Karpas-422 (cell line): ENCODE measurements at regions not wholly inside any gene's neighbourhood (a gene's known extent, or its start where the extent isn't known, plus 50 kb on each side); places are given as distances from the start of the nearest gene placed in this dataset.

ENCODE experiments used
- DNase-seq: peaks from one replicate; pipeline ENCODE4 v3.0.0-alpha.2; 2015
- H2AFZ ChIP-seq: fragments of 200-600 bp; sonication (generic); 2 replicates; pipeline ENCODE4 v1.6.1; 2014; ENCODE audit warnings: antibody characterized with exemption, low read length, mixed read lengths
- H3K27ac ChIP-seq: fragments of 200-600 bp; sonication (generic); 2 replicates; pipeline ENCODE4 v1.5.1; 2014; ENCODE audit warnings: mild to moderate bottlenecking, low read length, moderate library complexity
- H3K27me3 ChIP-seq: fragments of 200-600 bp; sonication (generic); 2 replicates; pipeline ENCODE4 v1.6.1; 2014; ENCODE audit warnings: low read length, mixed read lengths
- H3K36me3 ChIP-seq: fragments of 200-600 bp; sonication (generic); 2 replicates; pipeline ENCODE4 v1.6.1; 2014; ENCODE audit warnings: low read length, mixed read lengths; ENCODE audit not compliant: insufficient read depth
- H3K4me1 ChIP-seq: fragments of 200-600 bp; sonication (generic); 2 replicates; pipeline ENCODE4 v1.6.1; 2014; ENCODE audit warnings: mild to moderate bottlenecking, low read length, mixed read lengths
- H3K4me2 ChIP-seq: fragments of 200-600 bp; sonication (generic); 2 replicates; pipeline ENCODE4 v1.6.1; 2014; ENCODE audit warnings: low read length, low read depth, mild to moderate bottlenecking; ENCODE audit not compliant: poor library complexity, severe bottlenecking
- H3K4me3 ChIP-seq: fragments of 200-600 bp; sonication (generic); 2 replicates; pipeline ENCODE4 v1.5.1; 2014; ENCODE audit warnings: mild to moderate bottlenecking, antibody characterized with exemption, low read length, mixed read lengths
- H3K79me2 ChIP-seq: fragments of 200-600 bp; sonication (generic); 2 replicates; pipeline ENCODE4 v1.6.1; 2014; ENCODE audit warnings: mild to moderate bottlenecking, low read length, mixed read lengths
- H3K9ac ChIP-seq: fragments of 200-600 bp; sonication (generic); 2 replicates; pipeline ENCODE4 v1.6.0; 2014; ENCODE audit warnings: low read length
- H3K9me2 ChIP-seq: fragments of 200-600 bp; sonication (generic), shearing (Covaris generic); replicated peaks from 2 replicates; pipeline ENCODE4 v1.6.0; 2014; ENCODE audit warnings: mild to moderate bottlenecking, low read length, moderate library complexity; ENCODE audit not compliant: insufficient read depth
- H3K9me3 ChIP-seq: fragments of 300-700, 200-600 bp; sonication (generic); 2 replicates; pipeline ENCODE4 v1.6.1; 2014; ENCODE audit warnings: low read length, mixed read lengths
- H4K20me1 ChIP-seq: fragments of 200-600 bp; sonication (generic); 2 replicates; pipeline ENCODE4 v1.6.1; 2014; ENCODE audit warnings: mild to moderate bottlenecking, antibody characterized with exemption, low read length, low read depth; ENCODE audit not compliant: insufficient read depth

DNA sequence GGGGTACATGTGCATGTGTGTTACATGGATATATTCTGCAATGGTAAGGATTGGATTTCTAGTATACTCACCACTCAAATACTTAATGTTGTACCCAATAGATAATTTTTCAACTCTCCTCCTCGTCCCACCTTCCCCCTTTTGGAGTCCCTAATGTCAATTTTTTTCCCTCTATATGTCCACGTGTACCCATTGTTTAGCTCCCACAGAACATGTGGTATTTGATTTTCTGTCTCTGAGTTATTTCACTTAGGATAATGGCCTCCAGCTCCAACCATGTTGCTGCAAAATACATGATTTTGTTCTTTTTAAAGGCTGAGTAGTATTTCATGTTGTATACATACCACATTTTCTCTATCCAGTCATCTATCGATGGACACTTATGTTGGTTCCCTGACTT, 97.2 kb upstream of the TMTC1 start:
- Histone ChIP-seq H3K4me2 (no peak overlapping the region), H3K9me2 (no peaks in the 10 kb centered on the region), H3K27ac (no peak overlapping the region), H3K9me3 (no peaks in the 10 kb centered on the region), H3K27me3 (no peaks in the 10 kb centered on the region), H3K79me2 (no peaks in the 10 kb centered on the region), H2AFZ (no peak overlapping the region), H3K4me1 (no peaks in the 10 kb centered on the region), H3K9ac (no peak overlapping the region), H3K4me3 (no peak overlapping the region), H4K20me1 (no peaks in the 10 kb centered on the region), H3K36me3 (no peaks in the 10 kb centered on the region)
- DNase-seq, result no peak

DNA sequence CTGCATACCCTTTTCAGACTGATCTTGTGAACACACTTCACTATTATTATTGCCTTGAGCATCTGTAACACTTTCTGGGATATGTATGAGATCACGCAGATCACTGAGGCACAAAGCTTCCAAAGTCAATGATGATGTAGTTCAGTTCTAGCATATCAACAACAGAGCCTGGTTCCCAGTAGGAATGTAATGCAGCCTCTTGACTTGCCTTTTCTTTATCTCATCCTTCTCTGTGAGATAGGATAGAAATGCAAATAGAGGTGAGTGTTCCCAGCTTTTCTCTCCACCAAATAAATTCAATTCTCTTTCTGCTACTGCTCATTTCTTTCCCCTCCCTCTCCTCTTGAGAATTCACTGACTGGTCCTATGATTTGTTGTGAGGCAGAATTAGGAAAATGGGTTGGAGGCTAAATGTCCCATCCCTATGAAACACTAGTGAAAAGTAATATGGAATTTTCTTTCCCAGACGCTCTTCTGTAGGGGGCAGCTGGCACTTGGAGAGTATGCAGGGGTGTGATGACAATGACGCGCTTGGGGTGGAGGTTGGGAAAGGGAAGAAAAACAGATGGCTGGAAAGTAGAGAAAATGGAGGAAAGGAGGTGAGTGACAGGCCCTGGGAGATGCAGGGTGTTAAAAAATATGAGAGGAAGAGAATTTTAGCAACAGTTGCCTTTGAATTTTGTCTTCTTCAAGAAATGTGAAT, 96.0 kb upstream of the TMTC1 start:
- Histone ChIP-seq H3K27ac (no peak overlapping the region), H2AFZ (no peak overlapping the region), H3K79me2 (no peaks in the 10 kb centered on the region), H3K27me3 (no peaks in the 10 kb centered on the region), H3K9me2 (no peaks in the 10 kb centered on the region), H3K4me3 (no peak overlapping the region), H3K9ac (no peak overlapping the region), H3K36me3 (no peaks in the 10 kb centered on the region), H3K4me1 (no peaks in the 10 kb centered on the region), H3K4me2 (no peak overlapping the region), H4K20me1 (no peaks in the 10 kb centered on the region), H3K9me3 (no peaks in the 10 kb centered on the region)
- DNase-seq, result no peak

GRCh38 chr12:29869946-29870345, 86.2 kb upstream of the TMTC1 start:
- Histone ChIP-seq H3K27ac (no peak overlapping the region), H3K4me2 (no peak overlapping the region), H3K9me2 (no peaks in the 10 kb centered on the region), H3K9ac (no peak overlapping the region), H3K9me3 (no peaks in the 10 kb centered on the region), H3K4me1 (no peaks in the 10 kb centered on the region), H4K20me1 (no peaks in the 10 kb centered on the region), H3K36me3 (no peaks in the 10 kb centered on the region), H2AFZ (no peak overlapping the region), H3K79me2 (no peaks in the 10 kb centered on the region), H3K27me3 (no peaks in the 10 kb centered on the region), H3K4me3 (no peak overlapping the region)
- no peak for DNase-seq

- Histone ChIP-seq H3K36me3 (no peaks in the 10 kb centered on the region), H3K79me2 (no peaks in the 10 kb centered on the region), H3K9me3 (no peaks in the 10 kb centered on the region), H4K20me1 (no peaks in the 10 kb centered on the region), H3K4me2 (no peak overlapping the region), H3K9ac (no peak overlapping the region), H2AFZ (0 out of 2 replicates have a peak overlapping the region, but pooled peaks have one; percentile 36), H3K27me3 (no peaks in the 10 kb centered on the region), H3K9me2 (no peaks in the 10 kb centered on the region), H3K4me3 (no peak overlapping the region), H3K4me1 (no peaks in the 10 kb centered on the region), H3K27ac (no peak overlapping the region)
- DNase-seq, result no peak
Measured at GRCh38 chr12:29867823-29868222, 84.1 kb upstream of the TMTC1 start.

DNA sequence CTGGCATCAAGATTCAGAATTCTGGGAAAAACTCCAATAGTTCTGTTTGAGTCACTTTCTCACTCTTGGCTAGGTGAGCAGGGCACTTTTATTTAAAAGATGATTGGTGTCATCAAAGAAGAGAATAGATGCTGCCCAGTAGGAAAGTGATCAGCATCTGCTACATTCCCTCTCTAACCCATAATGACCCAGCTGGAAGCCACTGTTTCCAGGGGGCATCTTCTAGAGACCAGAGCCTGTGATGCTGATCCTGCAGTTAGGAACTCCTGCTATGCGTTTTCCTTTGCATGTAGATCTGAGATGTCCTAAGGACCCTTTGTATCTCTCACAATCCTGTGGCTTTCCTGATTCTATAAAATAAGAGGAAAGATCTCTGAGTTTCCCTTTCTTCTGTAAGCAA, 79.9 kb upstream of the TMTC1 start:
- Histone ChIP-seq H3K27me3 (no peaks in the 10 kb centered on the region), H3K79me2 (no peaks in the 10 kb centered on the region), H3K9me3 (no peaks in the 10 kb centered on the region), H3K4me1 (no peaks in the 10 kb centered on the region), H3K4me3 (no peak overlapping the region), H3K36me3 (no peaks in the 10 kb centered on the region), H3K27ac (no peak overlapping the region), H2AFZ (no peak overlapping the region), H3K9me2 (no peaks in the 10 kb centered on the region), H3K9ac (no peak overlapping the region), H4K20me1 (no peaks in the 10 kb centered on the region), H3K4me2 (no peak overlapping the region)
- DNase-seq, result no peak

DNA sequence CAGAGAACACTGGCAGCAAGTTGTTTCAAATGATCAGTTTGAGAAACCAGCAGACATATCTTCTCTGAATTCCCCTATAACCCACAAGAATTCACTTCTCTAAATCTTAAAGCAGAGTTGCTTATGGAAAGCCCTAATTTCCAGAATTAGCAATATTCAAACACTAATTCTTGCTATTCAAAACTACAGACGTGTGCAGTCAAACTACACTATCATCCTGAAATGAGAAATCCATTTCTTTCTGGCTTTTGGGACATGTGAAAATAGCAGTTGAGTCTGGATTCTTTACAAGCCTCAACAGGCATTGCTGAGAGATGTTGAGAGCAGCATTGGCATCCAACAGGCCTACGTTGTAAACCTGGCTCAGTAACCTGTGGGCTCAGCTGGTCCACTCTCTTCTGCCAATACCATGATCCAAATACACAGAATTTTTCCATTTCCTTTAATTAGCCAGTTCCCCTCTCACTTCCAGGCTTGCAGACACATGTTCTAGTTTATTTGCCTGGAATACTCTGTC, 74.6 kb upstream of the TMTC1 start:
- H3K9ac ChIP-seq, result no peak overlapping the region
- H3K9me3 ChIP-seq, result no peaks in the 10 kb centered on the region
- no peaks in the 10 kb centered on the region for H3K4me1 ChIP-seq
- no peak for DNase-seq
- H3K79me2 ChIP-seq, result no peaks in the 10 kb centered on the region
- no peak overlapping the region for H3K4me3 ChIP-seq
- H2AFZ ChIP-seq, result no peak overlapping the region
- no peaks in the 10 kb centered on the region for H3K36me3 ChIP-seq
- H3K9me2 ChIP-seq, result no peaks in the 10 kb centered on the region
- H3K4me2 ChIP-seq, result no peak overlapping the region
- H3K27ac ChIP-seq, result no peak overlapping the region
- H4K20me1 ChIP-seq, result no peaks in the 10 kb centered on the region
- H3K27me3 ChIP-seq, result no peaks in the 10 kb centered on the region

GRCh38 chr12:29847246-29847645, 63.5 kb upstream of the TMTC1 start:
- H3K4me3 ChIP-seq, result no peak overlapping the region
- no peak overlapping the region for H3K27ac ChIP-seq
- H4K20me1 ChIP-seq, result no peaks in the 10 kb centered on the region

DNA sequence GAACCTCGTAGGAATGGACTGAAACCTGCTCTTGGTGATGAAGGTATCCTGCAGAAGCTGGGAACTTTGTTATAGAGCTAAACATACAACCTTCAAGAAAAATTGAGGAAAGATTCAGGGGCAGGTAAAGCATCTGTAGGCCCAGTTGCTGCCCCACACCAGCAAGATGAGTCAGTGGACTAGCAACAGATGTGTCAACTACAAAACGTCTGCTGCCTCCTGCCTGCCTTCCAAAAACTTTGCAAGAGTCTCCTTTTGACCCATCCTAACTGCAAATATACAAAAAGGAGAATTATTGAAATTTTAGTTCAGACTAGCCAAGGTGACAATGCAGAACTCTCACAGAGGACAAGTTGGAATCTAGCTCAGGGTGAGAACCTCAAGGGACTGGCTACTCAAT, 60.9 kb upstream of the TMTC1 start:
- no peaks in the 10 kb centered on the region for H3K4me1 ChIP-seq
- H4K20me1 ChIP-seq, result no peaks in the 10 kb centered on the region
- no peak overlapping the region for H3K27ac ChIP-seq
- no peak overlapping the region for H2AFZ ChIP-seq
- H3K4me3 ChIP-seq, result no peak overlapping the region
- no peak overlapping the region for H3K4me2 ChIP-seq
- H3K36me3 ChIP-seq, result no peaks in the 10 kb centered on the region
- peaks cover 2% of the 10 kb centered on the region; the same call in 1 of the 2 replicates for H3K9me3 ChIP-seq
- no peak overlapping the region for H3K9ac ChIP-seq
- H3K79me2 ChIP-seq, result no peaks in the 10 kb centered on the region
- no peak for DNase-seq
- H3K9me2 ChIP-seq, result no peaks in the 10 kb centered on the region
- H3K27me3 ChIP-seq, result no peaks in the 10 kb centered on the region

More at GRCh38 chr12:29847246-29847645, 63.5 kb upstream of the TMTC1 start:
- no peak overlapping the region for H3K4me2 ChIP-seq
- H3K4me1 ChIP-seq, result no peaks in the 10 kb centered on the region
- no peaks in the 10 kb centered on the region for H3K36me3 ChIP-seq
- H2AFZ ChIP-seq, result no peak overlapping the region
- DNase-seq, result no peak
- no peak overlapping the region for H3K9ac ChIP-seq
- H3K9me3 ChIP-seq, result no peaks in the 10 kb centered on the region
- H3K79me2 ChIP-seq, result no peaks in the 10 kb centered on the region
- H3K27me3 ChIP-seq, result no peaks in the 10 kb centered on the region
- H3K9me2 ChIP-seq, result no peaks in the 10 kb centered on the region
